DMS153 treated with DMSO at 0.1 percent for 48 hours (cell line): ENCODE measurements at regions not wholly inside any gene's neighbourhood (a gene's known extent, or its start where the extent isn't known, plus 50 kb on each side); places are given as distances from the start of the nearest gene placed in this dataset.
"Not testable (repeated sequence)": the region's sequence is repeated elsewhere in the genome, so short reads cannot be mapped to it uniquely, and the experiment has no call there.

Source experiments
- DNase-seq: peaks from one replicate; lab custom pipeline; 2025; ENCODE audit not compliant: unreplicated experiment; lab: John Stamatoyannopoulos, UW

GRCh38 chr18:78242806-78243205 is 736.8 kb upstream of the SALL3 start:
- no peak for DNase-seq

GRCh38 chr18:78244779-78245178 is 734.8 kb upstream of the SALL3 start:
- no peak for DNase-seq

- DNase-seq, result no peak
Observed at GRCh38 chr18:78245451-78245850, 734.2 kb upstream of the SALL3 start.

- peak; percentile 53 for DNase-seq
Observed at GRCh38 chr18:78246050-78246449, 733.6 kb upstream of the SALL3 start.

- DNase-seq, result no peak
Observed at GRCh38 chr18:78246588-78246987, 733.0 kb upstream of the SALL3 start.

- DNase-seq, result no peak
Observed at GRCh38 chr18:78247615-78248289, 731.9 kb upstream of the SALL3 start.

- DNase-seq, result no peak
Observed at GRCh38 chr18:78255013-78255412, 724.6 kb upstream of the SALL3 start.

GRCh38 chr18:78268226-78268988 is 711.2 kb upstream of the SALL3 start:
- no peak for DNase-seq

- no peak for DNase-seq
Observed at GRCh38 chr18:78271790-78272189, 707.8 kb upstream of the SALL3 start.

- no peak for DNase-seq
Observed at GRCh38 chr18:78273876-78274275, 705.7 kb upstream of the SALL3 start.

- not testable (repeated sequence) for DNase-seq
Observed at GRCh38 chr18:78283425-78283824, 696.2 kb upstream of the SALL3 start.

- peak; percentile 40 for DNase-seq
Observed at GRCh38 chr18:78292618-78293380, 686.8 kb upstream of the SALL3 start.

- DNase-seq, result no peak
Observed at GRCh38 chr18:78293540-78293939, 686.1 kb upstream of the SALL3 start.

GRCh38 chr18:78293940-78294541 is 685.6 kb upstream of the SALL3 start:
- peak; percentile 38 for DNase-seq

GRCh38 chr18:78295262-78295661 is 684.4 kb upstream of the SALL3 start:
- no peak for DNase-seq

- no peak for DNase-seq
Observed at GRCh38 chr18:78296166-78296565, 683.5 kb upstream of the SALL3 start.

- no peak for DNase-seq
Observed at GRCh38 chr18:78297048-78297447, 682.6 kb upstream of the SALL3 start.

- no peak for DNase-seq
Observed at GRCh38 chr18:78303519-78304191, 676.0 kb upstream of the SALL3 start.

- peak; percentile 14 for DNase-seq
Observed at GRCh38 chr18:78304192-78305164, 675.1 kb upstream of the SALL3 start.

- no peak for DNase-seq
Observed at GRCh38 chr18:78305789-78306188, 673.8 kb upstream of the SALL3 start.
